Fibroblast of villous mesenchyme (primary cell): ENCODE measurements at regions not wholly inside any gene's neighbourhood (a gene's known extent, or its start where the extent isn't known, plus 50 kb on each side); places are given as distances from the start of the nearest gene placed in this dataset.

Experiments
- DNase-seq: peaks from one replicate; pipeline ENCODE4 v3.0.0-alpha.2; 2010; ENCODE audit warnings: low read depth
- H3K4me3 ChIP-seq: 2 replicates; pipeline ENCODE4 v1.5.1; 2011; ENCODE audit warnings: low read depth, mild to moderate bottlenecking, low read length
- TF ChIP-seq, protein P1 (sequence below): IDR thresholded peaks from 2 replicates; pipeline ENCODE4 v1.5.1; 2012; ENCODE audit warnings: low read depth, mild to moderate bottlenecking, low read length; ENCODE audit not compliant: insufficient read depth

DNA sequence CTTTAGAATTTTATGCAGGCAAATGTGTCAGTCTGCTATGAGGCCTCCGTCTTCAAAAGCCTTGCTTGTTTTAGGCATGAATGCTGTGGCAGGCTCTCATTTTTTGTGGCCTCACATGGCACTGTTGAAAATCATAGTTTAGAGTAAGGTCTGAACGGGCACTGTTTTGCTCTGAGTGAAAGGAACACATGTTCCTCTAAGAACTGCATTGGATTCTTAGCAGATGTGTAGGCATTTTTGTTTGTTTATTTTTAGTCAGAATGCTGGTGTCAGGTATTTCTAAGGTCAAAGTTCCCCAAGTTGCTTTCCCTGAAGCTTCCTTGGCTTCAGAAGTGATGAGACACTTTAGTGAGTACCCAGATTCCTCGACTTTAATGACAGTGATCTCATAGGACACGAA lies 173.7 kb downstream of the HS3ST3B1 start:
- no peak overlapping the region for H3K4me3 ChIP-seq
- TF ChIP-seq, protein P1, sequence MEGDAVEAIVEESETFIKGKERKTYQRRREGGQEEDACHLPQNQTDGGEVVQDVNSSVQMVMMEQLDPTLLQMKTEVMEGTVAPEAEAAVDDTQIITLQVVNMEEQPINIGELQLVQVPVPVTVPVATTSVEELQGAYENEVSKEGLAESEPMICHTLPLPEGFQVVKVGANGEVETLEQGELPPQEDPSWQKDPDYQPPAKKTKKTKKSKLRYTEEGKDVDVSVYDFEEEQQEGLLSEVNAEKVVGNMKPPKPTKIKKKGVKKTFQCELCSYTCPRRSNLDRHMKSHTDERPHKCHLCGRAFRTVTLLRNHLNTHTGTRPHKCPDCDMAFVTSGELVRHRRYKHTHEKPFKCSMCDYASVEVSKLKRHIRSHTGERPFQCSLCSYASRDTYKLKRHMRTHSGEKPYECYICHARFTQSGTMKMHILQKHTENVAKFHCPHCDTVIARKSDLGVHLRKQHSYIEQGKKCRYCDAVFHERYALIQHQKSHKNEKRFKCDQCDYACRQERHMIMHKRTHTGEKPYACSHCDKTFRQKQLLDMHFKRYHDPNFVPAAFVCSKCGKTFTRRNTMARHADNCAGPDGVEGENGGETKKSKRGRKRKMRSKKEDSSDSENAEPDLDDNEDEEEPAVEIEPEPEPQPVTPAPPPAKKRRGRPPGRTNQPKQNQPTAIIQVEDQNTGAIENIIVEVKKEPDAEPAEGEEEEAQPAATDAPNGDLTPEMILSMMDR = no peak
- no peak for DNase-seq

DNA sequence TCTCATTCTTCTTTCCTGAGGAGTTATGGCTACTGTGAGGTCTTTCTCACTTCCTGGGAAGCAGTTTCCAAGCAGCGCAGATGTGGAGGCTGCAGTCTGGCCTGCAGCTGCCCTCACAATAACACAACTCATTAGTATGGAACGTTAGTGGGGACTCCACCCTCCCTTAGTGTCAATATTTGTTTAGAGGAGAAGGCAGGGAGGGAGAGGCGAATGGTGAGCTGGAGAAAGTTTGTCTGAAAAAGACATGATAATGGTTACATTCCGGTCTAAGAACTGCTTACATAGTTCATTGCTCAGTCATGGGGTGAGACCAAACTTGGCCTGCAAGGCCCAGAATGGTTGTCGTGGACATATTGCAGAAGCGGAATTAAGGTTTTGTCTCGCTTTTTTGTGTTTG lies 170.2 kb downstream of the HS3ST3B1 start:
- H3K4me3 ChIP-seq = no peak overlapping the region
- TF ChIP-seq, protein P1 = no peak
- peak; percentile 93 for DNase-seq

DNA sequence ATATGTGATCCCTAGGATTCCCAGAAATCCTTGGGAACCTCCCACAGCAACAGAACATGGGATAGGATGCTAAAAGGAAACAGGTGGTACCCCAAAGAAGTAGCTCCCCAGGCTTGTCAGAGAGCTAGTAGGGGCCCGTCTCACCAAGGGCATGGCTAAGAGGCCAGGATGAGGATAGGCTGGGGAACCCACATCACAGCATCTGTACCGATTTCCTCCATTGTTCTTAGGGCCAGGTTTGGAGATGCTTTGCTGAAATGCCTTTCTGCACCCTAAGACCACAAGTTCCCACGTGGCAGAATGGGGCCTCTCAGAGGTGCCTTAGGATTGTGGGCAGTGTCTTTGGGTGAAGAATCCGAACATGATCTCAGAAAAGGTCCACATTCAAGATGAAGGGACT lies 169.5 kb downstream of the HS3ST3B1 start:
- DNase-seq = no peak
- TF ChIP-seq, protein P1 = no peak
- H3K4me3 ChIP-seq = no peak overlapping the region

DNA sequence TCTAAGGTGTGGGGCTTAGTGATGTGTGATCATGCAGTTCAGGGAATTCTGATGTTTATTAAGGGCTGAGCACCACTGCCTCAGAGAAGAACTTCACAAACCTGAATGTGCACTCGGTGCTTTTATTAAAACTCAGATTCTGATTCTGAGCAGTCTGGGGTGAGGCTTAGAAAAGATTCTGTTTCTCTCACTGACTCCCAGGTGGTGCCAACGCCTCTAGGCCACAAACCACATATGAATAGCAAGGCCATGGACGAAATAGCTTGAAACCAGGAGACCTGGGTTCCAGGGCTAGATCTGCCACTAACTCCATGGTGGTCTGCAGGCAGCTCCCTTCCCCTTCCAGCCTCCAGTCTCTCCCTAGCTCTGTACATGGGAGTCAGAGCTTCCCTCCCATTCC lies 169.1 kb downstream of the HS3ST3B1 start:
- DNase-seq = no peak
- TF ChIP-seq, protein P1 = no peak
- no peak overlapping the region for H3K4me3 ChIP-seq

DNA sequence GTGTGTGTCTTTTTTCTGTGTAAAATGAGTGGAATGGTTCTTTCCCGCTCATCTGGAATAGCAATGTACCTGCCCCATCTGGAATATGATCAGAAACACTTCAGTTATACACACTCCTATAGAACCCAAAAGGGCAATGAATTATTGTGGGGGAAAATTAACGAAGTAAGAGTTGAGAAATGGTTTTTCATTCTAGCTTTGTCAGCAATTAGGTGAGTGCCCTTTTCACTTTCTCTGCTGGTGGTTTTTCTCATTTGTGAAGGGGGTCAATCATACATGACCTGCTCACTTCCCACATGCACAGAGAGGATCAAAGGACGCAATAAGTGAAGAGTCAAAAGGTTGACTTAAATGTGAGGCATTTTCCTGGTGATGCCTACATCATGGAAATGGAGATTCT lies 168.0 kb downstream of the HS3ST3B1 start:
- TF ChIP-seq, protein P1 = no peak
- no peak overlapping the region for H3K4me3 ChIP-seq
- DNase-seq = no peak

DNA sequence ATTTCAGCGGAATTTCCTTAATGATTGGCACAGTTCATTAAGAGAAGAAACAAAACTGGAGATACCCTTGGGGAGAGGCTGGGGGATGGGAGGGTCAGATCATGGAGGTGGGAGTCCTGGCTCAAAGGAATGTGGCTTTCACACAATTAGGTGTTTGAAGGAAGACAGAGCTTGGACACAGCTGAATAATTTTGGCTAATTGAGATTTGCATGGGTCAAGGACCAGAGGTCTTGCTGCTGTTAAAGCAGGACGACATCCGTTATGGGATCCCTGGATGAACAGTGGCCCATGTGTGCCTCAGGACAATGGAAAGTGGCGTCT lies 160.3 kb downstream of the HS3ST3B1 start:
- DNase-seq = no peak
- no peak overlapping the region for H3K4me3 ChIP-seq
- TF ChIP-seq, protein P1 = no peak

DNA sequence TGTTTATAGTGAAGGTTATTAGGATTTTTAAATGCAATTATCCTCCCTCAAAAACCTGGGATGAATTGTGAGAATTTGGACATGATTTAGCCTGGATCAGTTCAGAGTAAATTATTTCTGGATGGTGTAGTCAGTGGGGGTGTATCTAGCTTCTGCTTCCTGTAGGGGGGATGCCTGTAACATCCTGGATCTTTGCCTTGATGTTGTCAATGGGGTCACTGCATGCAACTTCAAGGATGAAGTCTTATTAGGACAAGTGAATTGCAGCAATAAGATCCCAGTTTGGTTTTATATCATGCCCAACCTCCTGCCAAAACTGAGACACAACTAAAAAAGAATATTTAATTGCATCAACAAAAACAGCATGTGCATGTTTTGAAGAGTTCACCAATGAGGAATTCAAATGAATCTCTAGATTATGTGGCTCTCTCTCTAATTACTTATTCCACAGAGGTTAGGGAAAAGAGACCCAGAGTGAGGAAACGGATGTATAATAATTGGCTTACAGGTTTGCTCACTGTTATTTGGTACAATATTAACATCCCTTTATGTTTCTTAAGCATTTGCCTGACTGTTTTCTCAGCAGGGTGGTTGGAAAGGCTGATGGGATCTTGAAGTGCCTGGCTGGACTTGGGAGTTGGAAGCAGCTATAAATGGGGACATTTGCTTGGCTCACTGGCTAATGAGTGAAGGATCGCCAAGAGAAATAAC lies 159.8 kb downstream of the HS3ST3B1 start:
- H3K4me3 ChIP-seq = no peak overlapping the region
- no peak for DNase-seq
- TF ChIP-seq, protein P1 = no peak
